Activated naive CD4-positive, alpha-beta T cell treated with anti-CD3 and anti-CD28 coated beads, Interleukin-2, amount 10 ng/mL, durations not matched to agents 7 days and 5 days (primary cell): ENCODE measurements at regions not wholly inside any gene's neighbourhood (a gene's known extent, or its start where the extent isn't known, plus 50 kb on each side); places are given as distances from the start of the nearest gene placed in this dataset.
A peak's percentile ranks its signal among the peaks of the same experiment; 100 is the strongest.

Experiments
- CTCF ChIA-PET: fragments of 350-600 bp; sonication (Branson Sonifier 250); formaldehyde crosslinking; loops from one replicate; lab custom pipeline; 2021; ENCODE audit warnings: antibody characterized with exemption; lab: Charles Lee
- DNase-seq: peaks from one replicate; pipeline ENCODE4 v3.0.0-alpha.2; 2020
- H3K27ac Mint-ChIP-seq: one replicate; pipeline ENCODE4 v1.8.0; 2021; ENCODE audit warnings: mild to moderate bottlenecking, moderate library complexity, mixed read lengths
- H3K27me3 Mint-ChIP-seq: one replicate; pipeline ENCODE4 v1.8.0; 2021; ENCODE audit warnings: mild to moderate bottlenecking, mixed read lengths
- H3K36me3 Mint-ChIP-seq: one replicate; pipeline ENCODE4 v1.8.0; 2021; ENCODE audit warnings: mixed read lengths
- H3K4me1 Mint-ChIP-seq: one replicate; pipeline ENCODE4 v1.8.0; 2021; ENCODE audit warnings: mixed read lengths
- H3K4me3 Mint-ChIP-seq: one replicate; pipeline ENCODE4 v1.8.0; 2021; ENCODE audit warnings: mild to moderate bottlenecking, moderate library complexity, mixed read lengths
- H3K9me3 Mint-ChIP-seq: one replicate; pipeline ENCODE4 v1.8.0; 2021; ENCODE audit warnings: mixed read lengths

GRCh38 chr2:176650104-176650837, 381.0 kb downstream of the MTX2 start:
- DNase-seq, result no peak
- Mint-ChIP-seq H3K36me3 (no peaks in the 10 kb centered on the region), H3K9me3 (no peaks in the 10 kb centered on the region), H3K27ac (no peak overlapping the region), H3K4me3 (no peak overlapping the region), H3K27me3 (peaks cover 15% of the 10 kb centered on the region), H3K4me1 (peaks cover 5% of the 10 kb centered on the region)
- CTCF ChIA-PET, result interaction anchor here (0.6 to 4.2 kb wide), 11 partner anchors 8 to 523 kb away, joined by 3 to 34 read pairs (median 8); no protein-coding TSS in a partner anchor

- DNase-seq, result no peak
- CTCF ChIA-PET, result interaction anchor here (0.6 to 4.2 kb wide), 23 partner anchors 8 to 816 kb away, joined by 3 to 34 read pairs (median 5); no protein-coding TSS in a partner anchor
- no peaks in the 10 kb centered on the region for H3K9me3 Mint-ChIP-seq
- no peaks in the 10 kb centered on the region for H3K36me3 Mint-ChIP-seq
- no peak overlapping the region for H3K27ac Mint-ChIP-seq
- H3K4me3 Mint-ChIP-seq, result no peak overlapping the region
- H3K4me1 Mint-ChIP-seq, result peaks cover 5% of the 10 kb centered on the region
- H3K27me3 Mint-ChIP-seq, result peaks cover 17% of the 10 kb centered on the region
These were observed 381.8 kb downstream of the MTX2 start for GRCh38 chr2:176650838-176651555.

- CTCF ChIA-PET, result interaction anchor here (0.7 to 4.2 kb wide), 28 partner anchors 8 to 814 kb away, joined by 3 to 34 read pairs (median 5); no protein-coding TSS in a partner anchor
- DNase-seq, result no peak
- peaks cover 18% of the 10 kb centered on the region for H3K27me3 Mint-ChIP-seq
- no peaks in the 10 kb centered on the region for H3K36me3 Mint-ChIP-seq
- peaks cover 5% of the 10 kb centered on the region for H3K4me1 Mint-ChIP-seq
- H3K4me3 Mint-ChIP-seq, result no peak overlapping the region
- no peak overlapping the region for H3K27ac Mint-ChIP-seq
- no peaks in the 10 kb centered on the region for H3K9me3 Mint-ChIP-seq
These were observed 383.3 kb downstream of the MTX2 start for GRCh38 chr2:176652300-176653182.

DNA sequence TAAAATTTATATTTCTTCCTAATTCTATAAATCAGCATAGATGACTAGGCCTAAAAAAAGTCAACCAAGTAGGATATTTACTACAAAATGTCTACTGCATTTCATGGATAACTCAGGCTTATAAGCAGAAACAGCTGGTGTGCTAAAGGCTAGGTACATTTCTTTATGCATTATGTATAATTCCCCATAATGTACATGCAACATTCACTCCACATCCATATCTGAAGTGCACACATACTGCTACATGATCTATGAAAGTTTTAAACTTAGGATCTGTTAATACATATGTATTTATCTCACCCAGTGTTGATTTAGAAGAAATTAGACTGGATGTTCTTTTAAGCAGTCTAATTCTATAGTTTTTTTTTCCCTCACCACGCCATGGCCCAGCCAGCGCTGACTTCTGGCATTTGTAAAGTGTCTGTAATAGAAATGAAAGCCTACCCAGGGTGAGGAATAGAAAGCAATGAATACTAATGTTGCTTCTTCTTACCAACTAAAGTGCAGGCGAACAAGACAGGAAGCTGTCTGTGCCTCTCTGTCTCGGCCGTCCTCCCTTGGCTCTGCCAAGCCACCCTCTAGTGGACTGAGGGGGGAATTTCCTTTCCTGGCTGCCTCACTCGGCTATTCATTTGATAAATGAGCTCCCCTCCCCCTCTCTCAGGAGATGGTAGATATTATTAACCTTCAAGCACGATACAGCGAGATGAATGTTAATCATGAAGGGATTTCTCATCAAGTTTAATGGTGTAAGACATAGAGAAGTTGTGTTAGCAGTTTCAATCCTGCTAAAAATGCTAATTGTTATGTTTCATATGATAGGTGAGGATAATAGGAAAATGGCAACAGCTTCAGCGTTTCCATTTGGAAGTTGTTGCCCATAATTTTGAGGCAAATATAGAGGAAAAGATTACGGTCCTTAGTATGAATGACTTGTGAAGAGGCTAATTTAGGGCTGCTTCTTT, 384.5 kb downstream of the MTX2 start:
- peak; percentile 52 for DNase-seq
- Mint-ChIP-seq H3K36me3 (no peaks in the 10 kb centered on the region), H3K9me3 (no peaks in the 10 kb centered on the region), H3K27me3 (peaks cover 19% of the 10 kb centered on the region), H3K4me3 (no peak overlapping the region), H3K4me1 (peaks cover 5% of the 10 kb centered on the region), H3K27ac (no peak overlapping the region)
- CTCF ChIA-PET, result interaction anchor here (0.6 to 4.2 kb wide), 22 partner anchors 9 to 527 kb away, joined by 3 to 34 read pairs (median 4); no protein-coding TSS in a partner anchor

GRCh38 chr2:176656038-176656775, 387.0 kb downstream of the MTX2 start:
- Mint-ChIP-seq H3K36me3 (no peaks in the 10 kb centered on the region), H3K27me3 (peaks cover 34% of the 10 kb centered on the region), H3K9me3 (no peaks in the 10 kb centered on the region), H3K4me3 (no peak overlapping the region), H3K4me1 (peaks cover 5% of the 10 kb centered on the region), H3K27ac (no peak overlapping the region)
- DNase-seq, result no peak
- CTCF ChIA-PET, result no interaction called here

GRCh38 chr2:176656776-176657140, 387.5 kb downstream of the MTX2 start:
- Mint-ChIP-seq H3K27me3 (peaks cover 34% of the 10 kb centered on the region), H3K9me3 (no peaks in the 10 kb centered on the region), H3K4me3 (no peak overlapping the region), H3K27ac (no peak overlapping the region), H3K36me3 (no peaks in the 10 kb centered on the region), H3K4me1 (peaks cover 5% of the 10 kb centered on the region)
- CTCF ChIA-PET, result no interaction called here
- no peak for DNase-seq

GRCh38 chr2:176657393-176657792, 388.2 kb downstream of the MTX2 start:
- H3K4me1 Mint-ChIP-seq, result peaks cover 4% of the 10 kb centered on the region
- H3K4me3 Mint-ChIP-seq, result no peak overlapping the region
- DNase-seq, result no peak
- no peaks in the 10 kb centered on the region for H3K9me3 Mint-ChIP-seq
- CTCF ChIA-PET, result no interaction called here
- no peak overlapping the region for H3K27ac Mint-ChIP-seq
- H3K27me3 Mint-ChIP-seq, result peaks cover 34% of the 10 kb centered on the region
- H3K36me3 Mint-ChIP-seq, result no peaks in the 10 kb centered on the region

- no peak for DNase-seq
- CTCF ChIA-PET, result no interaction called here
- H3K9me3 Mint-ChIP-seq, result no peaks in the 10 kb centered on the region
- no peaks in the 10 kb centered on the region for H3K4me1 Mint-ChIP-seq
- H3K4me3 Mint-ChIP-seq, result no peak overlapping the region
- no peak overlapping the region for H3K27ac Mint-ChIP-seq
- no peaks in the 10 kb centered on the region for H3K36me3 Mint-ChIP-seq
- peaks cover 38% of the 10 kb centered on the region for H3K27me3 Mint-ChIP-seq
These were observed 389.5 kb downstream of the MTX2 start for GRCh38 chr2:176658708-176659107.

- CTCF ChIA-PET, result interaction anchor here (1.2 kb wide), 1 partner anchor 8 kb away, joined by 6 read pairs; no protein-coding TSS in a partner anchor
- H3K27me3 Mint-ChIP-seq, result peaks cover 32% of the 10 kb centered on the region
These were observed 393.5 kb downstream of the MTX2 start for GRCh38 chr2:176662753-176663152.

GRCh38 chr2:176664478-176664877, 395.2 kb downstream of the MTX2 start:
- Mint-ChIP-seq H3K27me3 (peaks cover 23% of the 10 kb centered on the region), H3K36me3 (no peaks in the 10 kb centered on the region), H3K4me1 (no peaks in the 10 kb centered on the region), H3K27ac (no peak overlapping the region), H3K4me3 (no peak overlapping the region), H3K9me3 (no peaks in the 10 kb centered on the region)
- CTCF ChIA-PET, result interaction anchor here (1.0 to 2.1 kb wide), 3 partner anchors 10 to 484 kb away, joined by 3 to 11 read pairs (median 7); no protein-coding TSS in a partner anchor
- DNase-seq, result no peak

More at GRCh38 chr2:176662753-176663152, 393.5 kb downstream of the MTX2 start:
- no peak for DNase-seq
- Mint-ChIP-seq H3K9me3 (no peaks in the 10 kb centered on the region), H3K4me3 (no peak overlapping the region), H3K36me3 (no peaks in the 10 kb centered on the region), H3K4me1 (no peaks in the 10 kb centered on the region), H3K27ac (no peak overlapping the region)

GRCh38 chr2:176665086-176665485, 395.8 kb downstream of the MTX2 start:
- no peak for DNase-seq
- H3K4me1 Mint-ChIP-seq, result no peaks in the 10 kb centered on the region
- CTCF ChIA-PET, result interaction anchor here (1.0 to 2.1 kb wide), 3 partner anchors 11 to 484 kb away, joined by 3 to 11 read pairs (median 7); no protein-coding TSS in a partner anchor
- no peaks in the 10 kb centered on the region for H3K36me3 Mint-ChIP-seq
- H3K4me3 Mint-ChIP-seq, result no peak overlapping the region
- H3K9me3 Mint-ChIP-seq, result no peaks in the 10 kb centered on the region
- H3K27me3 Mint-ChIP-seq, result peaks cover 19% of the 10 kb centered on the region
- H3K27ac Mint-ChIP-seq, result no peak overlapping the region

- no peaks in the 10 kb centered on the region for H3K4me1 Mint-ChIP-seq
- no peaks in the 10 kb centered on the region for H3K36me3 Mint-ChIP-seq
- CTCF ChIA-PET, result interaction anchor here (0.7 to 1.0 kb wide), 2 partner anchors 480 to 1095 kb away, joined by 3 to 4 read pairs; no protein-coding TSS in a partner anchor
- no peaks in the 10 kb centered on the region for H3K9me3 Mint-ChIP-seq
- H3K27ac Mint-ChIP-seq, result no peak overlapping the region
- no peak overlapping the region for H3K4me3 Mint-ChIP-seq
- H3K27me3 Mint-ChIP-seq, result peaks cover 12% of the 10 kb centered on the region
- DNase-seq, result no peak
These were observed 399.7 kb downstream of the MTX2 start for GRCh38 chr2:176668912-176669311.
